ENCODE measurements at regions not wholly inside any gene's neighbourhood (a gene's known extent, or its start where the extent isn't known, plus 50 kb on each side); places are given as distances from the start of the nearest gene placed in this dataset.

- H3K79me1 ChIP-seq (ENCODE audit: low read depth, low read length), result no peaks in the 10 kb centered on the region
- no peaks in the 10 kb centered on the region for H3K9me3 ChIP-seq (ENCODE audit: insufficient read depth in 2 of 2, low read depth in 1 of 2, low read length in 1 of 2)
- no peaks in the 10 kb centered on the region for H3K79me2 ChIP-seq (ENCODE audit: control insufficient read depth in 1 of 2, insufficient read depth in 2 of 2, low read length in 2 of 2)
- no peak for FAIRE-seq
- no peaks in the 10 kb centered on the region for H3K36me3 ChIP-seq (ENCODE audit: control insufficient read depth in 2 of 4, insufficient read depth in 4 of 4, low read length in 3 of 4)
- H2AFZ ChIP-seq (ENCODE audit: low read length), result no peak overlapping the region
- H3K27me3 ChIP-seq (replicated peaks in 1 of 4; ENCODE audit: control insufficient read depth in 3 of 4, extremely low read depth in 1 of 4, insufficient read depth in 3 of 4, low read length in 3 of 4), result no peaks in the 10 kb centered on the region; a peak in 1 of 7 replicates
- no peak overlapping the region for H2BK5ac ChIP-seq (ENCODE audit: low read depth, low read length)
- H3K23ac ChIP-seq (ENCODE audit: insufficient read length), result no peak overlapping the region
- no peak overlapping the region for H3K56ac ChIP-seq (replicated peaks; ENCODE audit: insufficient read length, low read depth, low read length)
- DNase-seq (ENCODE audit: low read depth in 1 of 2, low spot score in 2 of 2), result no peak
- H4K8ac ChIP-seq (ENCODE audit: extremely low read depth, insufficient read depth, low read length), result no peak overlapping the region
- H3K9ac ChIP-seq (replicated peaks in 1 of 4; ENCODE audit: extremely low read depth in 1 of 4, low read depth in 3 of 4, low read length in 3 of 4), result no peak overlapping the region
- no peak overlapping the region for H2AK5ac ChIP-seq (ENCODE audit: low read depth, low read length)
- no peak overlapping the region for H3K4me3 ChIP-seq (ENCODE audit: extremely low read depth in 1 of 4, insufficient read depth in 2 of 4, low read depth in 3 of 4, low read length in 4 of 4)
- H3K18ac ChIP-seq (ENCODE audit: extremely low read depth, low read length), result no peak overlapping the region
- H3K27ac ChIP-seq (ENCODE audit: low read depth, low read length), result no peak overlapping the region
- no peak overlapping the region for H3K4ac ChIP-seq (replicated peaks; ENCODE audit: insufficient read length, low read depth, low read length)
- H4K91ac ChIP-seq (replicated peaks; ENCODE audit: insufficient read length, low read length), result no peak overlapping the region
- H2BK20ac ChIP-seq (ENCODE audit: low read length), result no peak overlapping the region
- WGBS, 2 experiments (ENCODE audit: extremely low coverage in 1 of 2, insufficient coverage in 1 of 2, insufficient read length in 1 of 2, insufficient replicate concordance in 2 of 2, low coverage in 1 of 2, low lambda C conversion rate in 2 of 2, missing lambda C conversion rate in 1 of 2), result 86% methylated on average over 1 of the region's 1 CpG; no CpG with 5 or more reads in 1 of the 2 experiments
- POLR2A ChIA-PET (ENCODE audit: partially characterized antibody), result no interaction called here
- H3K4me2 ChIP-seq (ENCODE audit: insufficient read depth in 1 of 2, low read depth in 2 of 2, low read length in 2 of 2), result no peak overlapping the region
- H3K4me1 ChIP-seq (replicated peaks in 1 of 4; ENCODE audit: control insufficient read depth in 3 of 4, insufficient read depth in 4 of 4, low read length in 3 of 4), result peaks cover 0 to 4% (median 1%) of the 10 kb centered on the region in 4 experiments; a peak in 4 of 7 replicates
- CTCF ChIA-PET (ENCODE audit: partially characterized antibody), result no interaction called here
- no peak overlapping the region for H2BK12ac ChIP-seq (ENCODE audit: low read depth, low read length)
- H3K14ac ChIP-seq (ENCODE audit: insufficient read length), result no peak overlapping the region
- no peak overlapping the region for H2BK15ac ChIP-seq (ENCODE audit: low read length)
- no peak overlapping the region for H2BK120ac ChIP-seq (replicated peaks; ENCODE audit: low read depth, low read length)
- no peaks in the 10 kb centered on the region for H4K20me1 ChIP-seq (replicated peaks in 1 of 2; ENCODE audit: control insufficient read depth in 1 of 2, insufficient read depth in 2 of 2, low read length in 2 of 2)
- H3K23me2 ChIP-seq (ENCODE audit: low read depth, low read length), result no peaks in the 10 kb centered on the region
- H4K5ac ChIP-seq (ENCODE audit: insufficient read length, low read depth, low read length), result no peak overlapping the region
- no peak for TF ChIP-seq TAF1 (IDR thresholded peaks at IDR 0.05; ENCODE audit: low read depth, low read length)
- peak; percentile 61; the same call in 1 of the 2 replicates for TF ChIP-seq TEAD4 (IDR thresholded peaks at IDR 0.05; ENCODE audit: low read depth, low read length)
Observed at GRCh38 chr6:120869397-120869796, 464.9 kb downstream of the TBC1D32 start.
